RWPE2 (cell line): ENCODE measurements at regions not wholly inside any gene's neighbourhood (a gene's known extent, or its start where the extent isn't known, plus 50 kb on each side); places are given as distances from the start of the nearest gene placed in this dataset.

Experiments used
- ATAC-seq: fragments of 200-7000 bp; cut with Tn5 transposase; 3 replicates; pipeline ENCODE4 v1.9.1; 2021; ENCODE audit warnings: low read depth
- DNase-seq: peaks from one replicate; pipeline ENCODE4 v3.0.0-alpha.2; 2020; ENCODE audit warnings: low spot score
- H3K27ac ChIP-seq: fragments of 450-650 bp; 2 replicates; pipeline ENCODE4 v1.5.1; 2017; ENCODE audit warnings: mild to moderate bottlenecking; ENCODE audit not compliant: poor library complexity, severe bottlenecking
- H3K27me3 ChIP-seq: fragments of 250-450 bp; sonication (Bioruptor Pico); 2 replicates; pipeline ENCODE4 v1.5.1; 2021; ENCODE audit warnings: mild to moderate bottlenecking, moderate library complexity; ENCODE audit not compliant: insufficient read depth, poor library complexity, severe bottlenecking
- H3K36me3 ChIP-seq: fragments of 250-450 bp; sonication (Bioruptor Pico); 2 replicates; pipeline ENCODE4 v1.5.1; 2020; ENCODE audit warnings: low read depth, mild to moderate bottlenecking, moderate library complexity
- H3K4me1 ChIP-seq: fragments of 250-450 bp; sonication (Bioruptor Pico); 2 replicates; pipeline ENCODE4 v1.5.1; 2021; ENCODE audit warnings: mild to moderate bottlenecking, moderate library complexity; ENCODE audit not compliant: insufficient read depth, poor library complexity, severe bottlenecking
- H3K4me3 ChIP-seq: fragments of 250-450 bp; sonication (Bioruptor Pico); 2 replicates; pipeline ENCODE4 v1.5.1; 2021; ENCODE audit warnings: mild to moderate bottlenecking, moderate library complexity; ENCODE audit not compliant: severe bottlenecking
- H3K9me3 ChIP-seq: fragments of 250-450 bp; sonication (Bioruptor Pico); 2 replicates; pipeline ENCODE4 v1.5.1; 2021; ENCODE audit warnings: mild to moderate bottlenecking, moderate library complexity; ENCODE audit not compliant: severe bottlenecking
- TF ChIP-seq, protein P1 (sequence below): fragments of 450-650 bp; IDR thresholded peaks from one replicate; pipeline ENCODE4 v1.5.1; 2017; ENCODE audit warnings: mild to moderate bottlenecking, moderate library complexity; ENCODE audit not compliant: poor library complexity, severe bottlenecking

DNA sequence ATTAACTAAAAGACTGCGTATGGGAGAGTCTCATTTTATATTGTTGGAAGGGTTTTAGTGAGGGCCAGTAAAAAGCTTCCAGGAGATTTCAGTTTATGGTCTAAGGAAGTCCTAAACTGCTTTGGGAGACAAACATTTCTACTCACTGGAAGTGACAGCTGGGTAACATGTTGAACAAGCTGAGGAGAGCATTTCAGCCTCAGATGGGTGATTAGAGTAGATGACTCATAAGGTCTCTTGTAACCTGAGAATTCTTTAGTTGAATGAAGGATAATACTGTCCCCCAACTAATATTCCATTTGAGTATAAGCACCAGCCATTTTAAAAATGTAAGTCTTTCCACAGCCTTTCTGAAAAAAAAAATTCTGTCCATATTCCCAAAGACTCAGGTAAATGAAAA lies 218.0 kb upstream of the C9orf72 start:
- no peak for DNase-seq
- TF ChIP-seq, protein P1, sequence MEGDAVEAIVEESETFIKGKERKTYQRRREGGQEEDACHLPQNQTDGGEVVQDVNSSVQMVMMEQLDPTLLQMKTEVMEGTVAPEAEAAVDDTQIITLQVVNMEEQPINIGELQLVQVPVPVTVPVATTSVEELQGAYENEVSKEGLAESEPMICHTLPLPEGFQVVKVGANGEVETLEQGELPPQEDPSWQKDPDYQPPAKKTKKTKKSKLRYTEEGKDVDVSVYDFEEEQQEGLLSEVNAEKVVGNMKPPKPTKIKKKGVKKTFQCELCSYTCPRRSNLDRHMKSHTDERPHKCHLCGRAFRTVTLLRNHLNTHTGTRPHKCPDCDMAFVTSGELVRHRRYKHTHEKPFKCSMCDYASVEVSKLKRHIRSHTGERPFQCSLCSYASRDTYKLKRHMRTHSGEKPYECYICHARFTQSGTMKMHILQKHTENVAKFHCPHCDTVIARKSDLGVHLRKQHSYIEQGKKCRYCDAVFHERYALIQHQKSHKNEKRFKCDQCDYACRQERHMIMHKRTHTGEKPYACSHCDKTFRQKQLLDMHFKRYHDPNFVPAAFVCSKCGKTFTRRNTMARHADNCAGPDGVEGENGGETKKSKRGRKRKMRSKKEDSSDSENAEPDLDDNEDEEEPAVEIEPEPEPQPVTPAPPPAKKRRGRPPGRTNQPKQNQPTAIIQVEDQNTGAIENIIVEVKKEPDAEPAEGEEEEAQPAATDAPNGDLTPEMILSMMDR, result no peak
- H3K27me3 ChIP-seq, result no peaks in the 10 kb centered on the region
- no peaks in the 10 kb centered on the region for H3K36me3 ChIP-seq
- H3K4me1 ChIP-seq, result no peaks in the 10 kb centered on the region
- H3K4me3 ChIP-seq, result no peak overlapping the region
- no peak overlapping the region for H3K27ac ChIP-seq
- no peaks in the 10 kb centered on the region for H3K9me3 ChIP-seq
- ATAC-seq, result peak; percentile 53; the same call in 2 of the 3 replicates

DNA sequence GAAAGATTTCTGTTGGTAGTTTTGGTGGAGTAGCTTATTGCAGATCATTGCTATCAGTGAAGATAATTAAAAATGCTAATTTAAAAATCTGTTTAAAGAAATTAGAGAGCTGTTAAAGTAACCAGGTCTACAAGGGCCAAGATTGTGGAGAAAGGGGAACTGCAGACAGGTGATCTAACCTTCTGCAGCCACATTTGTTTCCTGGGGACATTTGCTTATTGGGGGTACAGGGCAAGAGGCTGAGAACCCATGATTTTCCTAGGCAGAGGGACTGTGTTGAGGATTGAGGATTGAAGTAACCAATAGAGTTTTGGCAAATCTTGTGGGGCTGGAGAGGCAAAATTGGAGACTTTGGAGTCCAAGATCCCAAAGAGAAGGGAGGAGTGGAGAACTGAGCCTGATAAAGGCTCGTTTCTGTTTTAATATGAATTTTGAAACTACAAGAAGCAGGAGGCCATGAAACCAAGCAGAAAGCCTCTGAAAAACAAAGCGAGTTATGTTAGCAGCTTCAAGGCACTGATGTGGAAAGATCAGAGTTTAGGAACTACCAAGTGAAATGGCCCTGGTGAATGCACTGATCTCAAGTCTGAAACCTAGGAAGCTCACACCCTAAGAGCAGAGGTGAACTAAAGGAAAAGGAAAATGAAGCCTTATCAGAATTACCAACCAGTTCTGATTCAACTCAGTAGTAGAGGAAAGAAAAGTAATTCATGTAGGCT lies 219.8 kb upstream of the C9orf72 start:
- H3K9me3 ChIP-seq, result no peaks in the 10 kb centered on the region
- ATAC-seq, result no peak
- TF ChIP-seq, protein P1, result no peak
- H3K4me1 ChIP-seq, result no peaks in the 10 kb centered on the region
- no peaks in the 10 kb centered on the region for H3K27me3 ChIP-seq
- no peak overlapping the region for H3K4me3 ChIP-seq
- H3K36me3 ChIP-seq, result no peaks in the 10 kb centered on the region
- no peak for DNase-seq
- H3K27ac ChIP-seq, result no peak overlapping the region

DNA sequence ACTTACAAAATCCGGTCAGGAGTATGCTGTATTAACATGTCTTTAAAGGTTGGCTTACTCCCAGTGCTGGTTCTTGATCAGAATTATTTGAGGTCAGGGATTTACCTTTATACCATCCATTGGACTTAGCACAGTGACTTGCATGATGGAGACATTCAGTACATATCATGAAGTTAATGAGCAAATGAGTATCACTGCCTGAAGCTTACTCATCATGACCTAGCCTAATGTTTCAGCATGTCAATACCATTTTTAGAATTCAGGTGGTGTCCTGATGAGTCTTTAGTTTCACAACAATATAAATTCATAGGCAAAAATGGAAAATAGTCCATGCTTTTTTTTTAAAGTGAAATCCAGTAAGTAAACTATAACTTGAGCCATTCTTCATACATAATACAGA lies 226.0 kb upstream of the C9orf72 start:
- Histone ChIP-seq H3K4me1 (no peaks in the 10 kb centered on the region), H3K27ac (no peak overlapping the region), H3K4me3 (no peak overlapping the region), H3K9me3 (no peaks in the 10 kb centered on the region), H3K27me3 (no peaks in the 10 kb centered on the region), H3K36me3 (no peaks in the 10 kb centered on the region)
- ATAC-seq (peak; percentile 67), DNase-seq (no peak)
- TF ChIP-seq, protein P1, result no peak

DNA sequence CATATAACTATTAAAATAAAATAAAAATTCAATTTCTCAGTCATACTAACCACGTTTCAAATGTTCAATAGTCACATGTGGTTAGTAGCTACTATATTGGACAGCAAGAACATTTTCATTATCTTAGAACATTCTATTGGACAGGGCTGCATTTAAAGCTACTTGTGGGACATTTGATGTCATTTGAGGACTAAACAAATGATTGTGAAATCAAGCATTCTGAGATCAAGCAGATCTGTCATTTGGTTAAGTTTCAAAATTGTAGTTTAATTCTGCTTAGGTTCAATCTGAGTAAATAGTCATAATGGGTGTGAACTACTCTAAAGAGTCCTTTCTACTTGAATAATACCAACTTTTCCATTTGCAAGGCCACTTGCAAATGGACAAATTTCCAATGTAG lies 226.9 kb upstream of the C9orf72 start:
- TF ChIP-seq, protein P1, result no peak
- no peak overlapping the region for H3K4me3 ChIP-seq
- no peaks in the 10 kb centered on the region for H3K9me3 ChIP-seq
- no peaks in the 10 kb centered on the region for H3K36me3 ChIP-seq
- H3K27me3 ChIP-seq, result no peaks in the 10 kb centered on the region
- H3K27ac ChIP-seq, result no peak overlapping the region
- DNase-seq (no peak), ATAC-seq (no peak)
- H3K4me1 ChIP-seq, result no peaks in the 10 kb centered on the region

DNA sequence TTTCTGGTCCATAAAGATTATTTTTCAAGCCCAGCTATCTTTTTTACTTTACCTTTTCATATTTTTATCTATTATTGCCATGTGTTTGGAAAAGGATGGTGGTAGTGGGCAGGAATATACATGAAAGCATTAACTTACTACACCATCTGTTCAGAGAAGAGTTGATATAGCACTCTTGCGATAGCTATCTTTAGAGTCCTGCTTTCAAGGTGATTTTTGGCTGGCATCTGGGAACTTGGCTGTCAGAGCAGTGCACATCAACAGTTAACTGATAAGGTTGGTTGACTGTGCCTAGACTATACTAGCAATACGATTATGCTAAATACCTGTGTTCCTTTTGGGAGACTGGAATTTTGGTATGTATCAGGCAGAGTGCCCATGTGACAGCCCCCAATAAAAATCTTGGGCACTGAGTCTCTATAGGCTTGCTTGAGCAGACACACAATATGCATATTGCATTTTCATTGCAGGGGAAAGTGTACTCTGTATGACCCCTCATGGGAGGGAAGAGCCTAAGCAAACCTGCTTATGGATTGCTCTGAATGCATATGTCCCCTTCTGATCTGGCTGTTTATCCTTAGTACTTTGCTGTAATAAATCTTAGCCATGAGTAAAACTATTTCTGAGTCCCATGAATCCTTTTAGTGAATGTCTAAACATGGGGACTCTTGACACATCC lies 227.6 kb upstream of the C9orf72 start:
- ATAC-seq (no peak), DNase-seq (no peak)
- H3K36me3 ChIP-seq, result no peaks in the 10 kb centered on the region
- no peaks in the 10 kb centered on the region for H3K4me1 ChIP-seq
- H3K4me3 ChIP-seq, result no peak overlapping the region
- H3K27me3 ChIP-seq, result no peaks in the 10 kb centered on the region
- H3K9me3 ChIP-seq, result no peaks in the 10 kb centered on the region
- no peak overlapping the region for H3K27ac ChIP-seq
- TF ChIP-seq, protein P1, result no peak
